ENCODE measurements at regions not wholly inside any gene's neighbourhood (a gene's known extent, or its start where the extent isn't known, plus 50 kb on each side); places are given as distances from the start of the nearest gene placed in this dataset.

- no peak for DNase-seq (ENCODE audit: low spot score)
Observed at GRCh38 chr2:16290311-16291020, 350.1 kb downstream of the MYCN start.

More at GRCh38 chr2:16290311-16291020, 350.1 kb downstream of the MYCN start:
- Histone ChIP-seq H3K9ac (ENCODE audit: low read depth in 1 of 2, low read length in 2 of 2) (no peak overlapping the region), H3K9me3 (ENCODE audit: control insufficient read depth in 4 of 4, low read length in 3 of 4) (no peaks in the 10 kb centered on the region), H3K4me1 (ENCODE audit: control insufficient read depth in 4 of 4, insufficient read depth in 4 of 4, low read length in 3 of 4) (no peaks in the 10 kb centered on the region), H3K27me3 (ENCODE audit: control insufficient read depth in 4 of 4, insufficient read depth in 4 of 4, low read length in 3 of 4) (no peaks in the 10 kb centered on the region), H3K27ac (ENCODE audit: low read depth in 1 of 2, low read length in 2 of 2) (no peak overlapping the region), H3K36me3 (ENCODE audit: control insufficient read depth in 4 of 4, insufficient read depth in 3 of 4, low read depth in 1 of 4, low read length in 3 of 4) (no peaks in the 10 kb centered on the region), H3K4me3 (ENCODE audit: low read depth in 1 of 3, low read length in 3 of 3) (no peak overlapping the region)
- TF ChIP-seq FOXA1 (IDR thresholded peaks at IDR 0.05) = no peak
- TF ChIP-seq SP1 (IDR thresholded peaks at IDR 0.05) = no peak
- TF ChIP-seq RXRA (IDR thresholded peaks at IDR 0.05) = no peak
- no peak for TF ChIP-seq GABPA (IDR thresholded peaks at IDR 0.05 in 1 of 2, conservative IDR thresholded peaks at IDR 0.05 in 1 of 2)
- no peak for TF ChIP-seq HNF4A (conservative IDR thresholded peaks at IDR 0.05)
- no peak for TF ChIP-seq NR2F2 (IDR thresholded peaks at IDR 0.05)
- TF ChIP-seq TAF1 (conservative IDR thresholded peaks at IDR 0.05) = no peak
- no peak for TF ChIP-seq ZBTB33 (IDR thresholded peaks at IDR 0.05)
- no peak for TF ChIP-seq EGR1 (IDR thresholded peaks at IDR 0.05; ENCODE audit: low read depth in 2 of 2)
- no peak for TF ChIP-seq YY1 (IDR thresholded peaks at IDR 0.05)
- no peak for TF ChIP-seq HNF4G (IDR thresholded peaks at IDR 0.05)
- TF ChIP-seq RAD21 (IDR thresholded peaks at IDR 0.05) = no peak
- TF ChIP-seq REST (IDR thresholded peaks at IDR 0.05) = no peak
- TF ChIP-seq, protein P1, sequence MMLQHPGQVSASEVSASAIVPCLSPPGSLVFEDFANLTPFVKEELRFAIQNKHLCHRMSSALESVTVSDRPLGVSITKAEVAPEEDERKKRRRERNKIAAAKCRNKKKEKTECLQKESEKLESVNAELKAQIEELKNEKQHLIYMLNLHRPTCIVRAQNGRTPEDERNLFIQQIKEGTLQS (IDR thresholded peaks at IDR 0.05) = no peak
- no peak for TF ChIP-seq FOXA2 (IDR thresholded peaks at IDR 0.05)
- no peak for TF ChIP-seq MAX (IDR thresholded peaks at IDR 0.05)
- TF ChIP-seq JUND (IDR thresholded peaks at IDR 0.05) = no peak
- TF ChIP-seq CTCF (IDR thresholded peaks at IDR 0.05; ENCODE audit: low read depth, low read length, missing input control) = no peak
- WGBS = 75% methylated on average over 8 of the region's 8 CpGs
